ENCODE measurements at regions not wholly inside any gene's neighbourhood (a gene's known extent, or its start where the extent isn't known, plus 50 kb on each side); places are given as distances from the start of the nearest gene placed in this dataset.

- TF ChIP-seq POLR2A (IDR thresholded peaks at IDR 0.05; ENCODE audit: low read length) (no peak), GATA1 (IDR thresholded peaks at IDR 0.05; ENCODE audit: low read depth, low read length) (no peak)
Measured at GRCh38 chr12:67370979-67371378, 101.8 kb downstream of the CAND1 start.

Data from erythroblast (primary cell).